ENCODE measurements at regions not wholly inside any gene's neighbourhood (a gene's known extent, or its start where the extent isn't known, plus 50 kb on each side); places are given as distances from the start of the nearest gene placed in this dataset.

DNA sequence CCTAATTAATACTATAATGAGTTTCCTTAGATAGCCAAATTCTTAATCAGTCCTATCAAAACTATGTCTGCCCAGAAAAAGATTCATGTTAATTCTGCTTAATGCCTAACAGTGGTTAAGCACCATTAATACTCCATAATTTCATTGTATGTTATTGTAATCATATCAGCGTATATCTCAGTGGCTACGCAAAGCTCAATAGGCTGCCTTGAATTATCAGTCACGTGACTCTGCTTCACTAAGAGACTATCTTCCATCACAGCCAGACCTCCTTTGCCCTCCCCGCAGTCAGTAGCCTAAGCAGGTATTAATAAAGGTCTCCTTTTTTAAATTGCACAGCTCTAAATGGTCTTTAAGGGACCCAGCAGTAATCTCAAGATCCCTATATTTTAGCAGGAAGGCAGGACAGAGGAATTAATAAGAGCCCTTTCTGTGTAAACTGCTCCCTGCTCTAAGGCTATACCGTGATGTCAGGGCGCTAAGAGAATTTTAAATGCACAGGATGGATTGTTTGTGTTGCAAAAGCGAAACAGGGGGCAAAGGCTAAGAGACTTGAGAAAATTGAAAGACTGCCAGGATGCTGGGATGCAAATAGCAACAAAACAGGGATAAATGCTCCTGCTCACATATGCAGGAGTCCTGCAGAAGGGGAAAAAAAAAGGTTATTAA, 215.6 kb upstream of the POU3F3 start:
- H3K79me2 ChIP-seq (ENCODE audit: control insufficient read depth, insufficient read depth, low read length) = no peaks in the 10 kb centered on the region
- no peak for TF ChIP-seq EZH2 (IDR thresholded peaks at IDR 0.05; ENCODE audit: low read length, missing control alignments)
- TF ChIP-seq, protein P1, sequence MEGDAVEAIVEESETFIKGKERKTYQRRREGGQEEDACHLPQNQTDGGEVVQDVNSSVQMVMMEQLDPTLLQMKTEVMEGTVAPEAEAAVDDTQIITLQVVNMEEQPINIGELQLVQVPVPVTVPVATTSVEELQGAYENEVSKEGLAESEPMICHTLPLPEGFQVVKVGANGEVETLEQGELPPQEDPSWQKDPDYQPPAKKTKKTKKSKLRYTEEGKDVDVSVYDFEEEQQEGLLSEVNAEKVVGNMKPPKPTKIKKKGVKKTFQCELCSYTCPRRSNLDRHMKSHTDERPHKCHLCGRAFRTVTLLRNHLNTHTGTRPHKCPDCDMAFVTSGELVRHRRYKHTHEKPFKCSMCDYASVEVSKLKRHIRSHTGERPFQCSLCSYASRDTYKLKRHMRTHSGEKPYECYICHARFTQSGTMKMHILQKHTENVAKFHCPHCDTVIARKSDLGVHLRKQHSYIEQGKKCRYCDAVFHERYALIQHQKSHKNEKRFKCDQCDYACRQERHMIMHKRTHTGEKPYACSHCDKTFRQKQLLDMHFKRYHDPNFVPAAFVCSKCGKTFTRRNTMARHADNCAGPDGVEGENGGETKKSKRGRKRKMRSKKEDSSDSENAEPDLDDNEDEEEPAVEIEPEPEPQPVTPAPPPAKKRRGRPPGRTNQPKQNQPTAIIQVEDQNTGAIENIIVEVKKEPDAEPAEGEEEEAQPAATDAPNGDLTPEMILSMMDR (conservative IDR thresholded peaks at IDR 0.05 in 1 of 2, IDR thresholded peaks at IDR 0.05 in 1 of 2; ENCODE audit: low read depth in 1 of 2, low read length in 2 of 2) = no peak

DNA sequence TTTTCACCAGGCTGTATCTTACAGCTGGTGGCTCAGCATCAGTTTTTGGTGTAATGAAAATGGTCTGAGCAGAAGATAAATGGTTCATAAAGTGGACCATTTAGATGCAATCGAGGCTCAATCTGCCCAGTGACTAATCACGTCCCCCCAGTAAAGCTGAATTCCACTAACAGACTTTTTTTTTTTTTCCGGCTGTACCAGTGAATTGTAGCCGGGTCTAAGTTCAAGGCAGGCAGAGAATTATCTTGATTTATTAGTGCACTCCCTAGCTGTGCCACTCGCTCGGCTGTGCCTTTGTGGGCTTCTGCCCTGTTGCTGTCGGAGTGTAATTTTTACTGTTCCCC, 215.1 kb upstream of the POU3F3 start:
- Histone ChIP-seq H3K27ac (ENCODE audit: insufficient read depth, low read length) (no peak overlapping the region), H3K79me2 (ENCODE audit: control insufficient read depth, insufficient read depth, low read length) (no peaks in the 10 kb centered on the region), H3K4me3 (replicated peaks in 1 of 4; ENCODE audit: control extremely low read depth in 1 of 4, insufficient read depth in 1 of 4, low read depth in 3 of 4, low read length in 4 of 4) (no peak overlapping the region), H3K36me3 (ENCODE audit: control insufficient read depth, insufficient read depth, low read length) (no peaks in the 10 kb centered on the region), H3K9ac (ENCODE audit: insufficient read depth, low read length) (no peak overlapping the region), H3K27me3 (ENCODE audit: control insufficient read depth, insufficient read depth, low read length) (no peaks in the 10 kb centered on the region), H4K20me1 (ENCODE audit: control insufficient read depth, extremely low read depth, insufficient read depth, low read length) (no peaks in the 10 kb centered on the region), H3K9me3 (ENCODE audit: control insufficient read depth, insufficient read depth, low read depth, low read length) (no peaks in the 10 kb centered on the region), H3K4me1 (ENCODE audit: control insufficient read depth, extremely low read depth, insufficient read depth, low read length) (no peaks in the 10 kb centered on the region), H2AFZ (ENCODE audit: low read length) (no peak overlapping the region), H3K4me2 (ENCODE audit: extremely low read depth, insufficient read depth, low read length) (no peak overlapping the region)
- DNase-seq (ENCODE audit: low read depth in 2 of 2) = no peak
- TF ChIP-seq, protein P1 (conservative IDR thresholded peaks at IDR 0.05 in 1 of 2, IDR thresholded peaks at IDR 0.05 in 1 of 2; ENCODE audit: low read depth in 1 of 2, low read length in 2 of 2) = no peak
- TF ChIP-seq EZH2 (IDR thresholded peaks at IDR 0.05; ENCODE audit: low read length, missing control alignments) = no peak

More for the DNA sequence above, 215.6 kb upstream of the POU3F3 start:
- no peaks in the 10 kb centered on the region for H3K36me3 ChIP-seq (ENCODE audit: control insufficient read depth, insufficient read depth, low read length)
- H3K27ac ChIP-seq (ENCODE audit: insufficient read depth, low read length) = no peak overlapping the region
- no peak overlapping the region for H3K4me3 ChIP-seq (replicated peaks in 1 of 4; ENCODE audit: control extremely low read depth in 1 of 4, insufficient read depth in 1 of 4, low read depth in 3 of 4, low read length in 4 of 4)
- H3K27me3 ChIP-seq (ENCODE audit: control insufficient read depth, insufficient read depth, low read length) = no peaks in the 10 kb centered on the region
- no peak overlapping the region for H2AFZ ChIP-seq (ENCODE audit: low read length)
- no peak for DNase-seq (ENCODE audit: low read depth in 2 of 2)
- no peaks in the 10 kb centered on the region for H3K4me1 ChIP-seq (ENCODE audit: control insufficient read depth, extremely low read depth, insufficient read depth, low read length)
- no peaks in the 10 kb centered on the region for H3K9me3 ChIP-seq (ENCODE audit: control insufficient read depth, insufficient read depth, low read depth, low read length)
- no peak overlapping the region for H3K9ac ChIP-seq (ENCODE audit: insufficient read depth, low read length)
- H4K20me1 ChIP-seq (ENCODE audit: control insufficient read depth, extremely low read depth, insufficient read depth, low read length) = no peaks in the 10 kb centered on the region
- no peak overlapping the region for H3K4me2 ChIP-seq (ENCODE audit: extremely low read depth, insufficient read depth, low read length)

DNA sequence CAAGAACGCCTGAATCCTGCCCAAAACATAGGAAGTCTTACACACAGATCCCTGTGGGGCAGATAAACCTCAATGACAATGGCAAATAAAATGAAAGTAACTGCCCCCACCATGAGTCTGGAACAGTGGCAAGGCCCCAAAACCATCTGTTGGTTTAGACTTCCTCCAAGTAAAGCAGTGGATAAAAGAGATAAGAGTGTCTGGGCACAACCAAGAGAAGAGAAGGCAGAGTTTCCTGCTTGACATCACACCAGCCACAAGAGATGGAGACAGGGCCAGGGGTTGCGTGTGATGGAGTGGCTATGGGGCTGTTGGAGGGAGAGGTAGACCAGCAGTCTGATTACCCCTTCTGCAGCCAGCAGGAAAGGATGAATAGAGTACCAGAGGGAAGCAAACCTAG, 212.1 kb upstream of the POU3F3 start:
- H3K4me1 ChIP-seq (ENCODE audit: control insufficient read depth, extremely low read depth, insufficient read depth, low read length) = no peaks in the 10 kb centered on the region
- TF ChIP-seq, protein P1 (conservative IDR thresholded peaks at IDR 0.05 in 1 of 2, IDR thresholded peaks at IDR 0.05 in 1 of 2; ENCODE audit: low read depth in 1 of 2, low read length in 2 of 2) = no peak
- H3K9ac ChIP-seq (ENCODE audit: insufficient read depth, low read length) = no peak overlapping the region
- H3K27ac ChIP-seq (ENCODE audit: insufficient read depth, low read length) = no peak overlapping the region
- H3K36me3 ChIP-seq (ENCODE audit: control insufficient read depth, insufficient read depth, low read length) = no peaks in the 10 kb centered on the region
- no peaks in the 10 kb centered on the region for H3K27me3 ChIP-seq (ENCODE audit: control insufficient read depth, insufficient read depth, low read length)
- no peaks in the 10 kb centered on the region for H3K79me2 ChIP-seq (ENCODE audit: control insufficient read depth, insufficient read depth, low read length)
- H3K9me3 ChIP-seq (ENCODE audit: control insufficient read depth, insufficient read depth, low read depth, low read length) = no peaks in the 10 kb centered on the region
- H2AFZ ChIP-seq (ENCODE audit: low read length) = no peak overlapping the region
- H3K4me2 ChIP-seq (ENCODE audit: extremely low read depth, insufficient read depth, low read length) = no peak overlapping the region
- DNase-seq (ENCODE audit: low read depth in 2 of 2) = peak in 1 of 2 donors; percentile 1
- H3K4me3 ChIP-seq (replicated peaks in 1 of 4; ENCODE audit: control extremely low read depth in 1 of 4, insufficient read depth in 1 of 4, low read depth in 3 of 4, low read length in 4 of 4) = no peak overlapping the region
- H4K20me1 ChIP-seq (ENCODE audit: control insufficient read depth, extremely low read depth, insufficient read depth, low read length) = no peaks in the 10 kb centered on the region

Measured in fibroblast of lung (primary cell).